Stimulated activated CD4-positive, alpha-beta T cell treated with anti-CD3 and anti-CD28 coated beads, Interleukin-12 subunit alpha, Interleukin-12 subunit beta, amount 100 ng/mL, for 24 hours (primary cell): ENCODE measurements at regions not wholly inside any gene's neighbourhood (a gene's known extent, or its start where the extent isn't known, plus 50 kb on each side); places are given as distances from the start of the nearest gene placed in this dataset.

ENCODE experiments used
- DNase-seq, 2 experiments: peaks; one replicate each; pipeline ENCODE4 v3.0.0-alpha.2; 2020; ENCODE audit warnings: low read depth in 2 of 2

DNA sequence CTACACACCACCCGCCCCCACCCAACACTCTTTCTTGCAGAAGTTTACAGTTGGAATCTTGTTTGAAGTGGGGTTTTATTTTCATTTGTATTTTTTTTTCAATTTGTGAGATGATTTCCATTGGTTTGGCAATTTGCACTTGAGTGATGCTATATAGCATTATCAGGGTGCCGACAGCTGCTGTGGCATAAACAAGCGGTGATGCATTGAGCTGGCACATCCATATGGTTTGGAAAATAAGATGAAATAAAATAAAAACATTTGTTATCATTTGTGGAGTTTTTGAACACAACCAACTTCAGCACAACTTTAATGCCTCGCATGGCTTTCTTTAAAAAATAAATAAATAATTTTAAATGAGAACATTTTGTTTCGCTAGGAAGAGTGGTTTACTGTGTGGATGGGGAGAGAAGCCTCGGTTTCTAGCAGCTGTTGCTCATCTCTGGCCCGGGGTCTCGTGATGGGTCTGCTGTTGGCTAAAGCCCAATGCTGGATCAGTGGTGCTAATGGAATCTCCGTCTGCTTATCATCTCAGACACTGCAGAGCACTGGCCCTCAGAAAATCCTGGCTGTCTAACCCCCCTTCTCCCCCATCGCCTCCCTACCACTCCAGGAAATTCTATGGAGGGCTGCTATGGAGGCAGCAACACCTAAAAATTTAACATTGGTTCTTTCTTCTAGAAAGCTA lies 192.3 kb upstream of the MAF start:
- no peak for DNase-seq

- no peak for DNase-seq
Observed at GRCh38 chr16:79792076-79792475, 191.5 kb upstream of the MAF start.

- DNase-seq, result no peak
Observed at GRCh38 chr16:79790854-79791253, 190.3 kb upstream of the MAF start.

- DNase-seq, result no peak
Observed at GRCh38 chr16:79788949-79789348, 188.4 kb upstream of the MAF start.

DNA sequence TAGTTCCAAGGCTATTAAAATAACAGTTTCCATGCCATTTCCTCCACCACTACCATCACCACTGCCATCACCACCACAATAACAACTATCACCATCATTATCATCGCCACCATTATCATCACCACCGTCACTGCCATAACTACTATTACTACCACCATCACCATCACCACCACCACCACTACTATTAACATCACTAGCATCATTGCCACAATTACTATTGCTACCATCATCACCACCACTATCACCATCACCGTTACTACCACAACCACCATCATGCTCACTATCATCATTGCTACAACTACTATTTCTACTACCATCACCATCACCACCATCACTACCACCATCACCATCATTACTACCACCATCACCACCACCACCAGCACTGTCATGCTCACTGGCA lies 185.9 kb upstream of the MAF start:
- DNase-seq, result no peak

DNA sequence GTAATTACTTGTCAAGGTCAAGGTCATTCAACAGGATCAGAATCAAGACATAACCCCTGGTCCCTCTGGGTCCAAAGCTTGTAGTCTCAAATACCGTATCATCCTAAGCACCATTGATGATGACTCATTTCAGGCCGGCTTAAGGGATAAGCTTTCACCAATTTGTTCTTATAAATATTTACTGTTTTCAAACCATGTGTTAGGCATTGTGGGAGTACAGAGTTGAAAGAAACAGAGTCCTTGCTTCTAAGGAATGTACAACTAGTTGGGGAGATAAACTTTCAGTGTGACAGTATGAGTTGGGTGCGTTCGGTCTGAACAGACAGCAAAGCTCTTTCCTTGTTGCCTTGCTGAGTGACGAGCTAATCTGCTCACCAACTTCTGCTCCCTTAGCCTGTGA lies 183.5 kb upstream of the MAF start:
- DNase-seq, result no peak

GRCh38 chr16:79777679-79778078 lies 177.1 kb upstream of the MAF start:
- no peak for DNase-seq

GRCh38 chr16:79776243-79776847 lies 175.8 kb upstream of the MAF start:
- DNase-seq, result no peak

- no peak for DNase-seq
Observed at GRCh38 chr16:79772784-79773183, 172.2 kb upstream of the MAF start.

DNA sequence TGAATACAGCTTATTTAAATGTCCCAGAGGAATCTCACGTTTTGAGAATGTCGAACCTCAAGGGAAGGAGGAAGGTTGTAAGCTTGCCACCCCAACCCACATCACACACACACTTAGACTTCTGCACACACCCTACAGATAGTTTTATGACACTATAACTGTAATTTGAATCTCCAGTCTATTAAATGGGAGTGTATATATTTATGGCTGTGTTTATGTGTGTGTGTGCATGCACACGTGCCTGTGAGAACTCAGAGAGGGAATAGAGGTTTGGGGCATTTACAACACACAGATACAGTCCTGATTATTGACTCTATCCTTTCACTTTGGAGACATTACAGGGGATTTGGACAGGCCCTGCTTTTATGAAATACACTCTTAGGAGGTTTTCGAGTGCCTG lies 171.5 kb upstream of the MAF start:
- no peak for DNase-seq

DNA sequence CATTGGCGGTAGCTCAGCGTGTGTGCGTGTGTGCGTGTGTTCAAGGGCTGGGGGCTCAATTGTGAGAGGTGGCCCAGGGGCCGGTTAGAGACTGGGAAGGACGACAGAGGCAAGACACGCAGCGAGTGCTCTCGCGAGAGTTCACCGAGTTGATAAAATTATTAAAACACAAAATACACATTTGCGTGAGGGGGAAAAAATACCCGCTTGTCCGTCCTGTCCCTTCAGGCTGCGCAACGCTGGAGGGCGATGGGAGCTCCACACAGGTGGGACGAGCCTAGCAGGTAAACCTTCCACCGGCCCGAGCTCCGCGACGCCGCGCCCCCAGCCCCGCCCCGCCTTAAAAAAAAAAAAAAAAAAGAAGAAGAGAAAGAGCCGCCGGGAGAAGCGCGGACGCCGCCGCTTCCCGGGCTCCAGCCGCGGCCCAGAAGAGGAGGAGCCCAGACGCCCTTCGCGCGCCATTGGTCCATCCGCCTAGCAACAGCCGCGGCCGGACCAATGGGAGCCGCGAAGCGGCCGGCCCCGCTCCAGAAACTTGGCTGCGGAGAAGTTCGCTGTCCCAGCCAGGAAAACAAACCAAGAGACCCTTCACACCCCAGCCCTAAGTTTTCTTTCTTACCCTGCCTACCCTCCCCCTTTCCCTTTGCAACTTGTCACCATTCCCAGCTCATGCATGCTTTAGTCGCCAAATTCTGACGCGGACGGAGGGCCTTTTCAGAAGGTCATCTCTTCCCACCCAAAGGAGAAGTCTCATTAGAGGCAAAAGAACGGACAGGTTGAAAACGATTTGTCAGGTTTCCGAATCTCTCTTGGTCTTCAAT lies 169.9 kb upstream of the MAF start:
- DNase-seq, result peak; percentile 46 to 66

DNA sequence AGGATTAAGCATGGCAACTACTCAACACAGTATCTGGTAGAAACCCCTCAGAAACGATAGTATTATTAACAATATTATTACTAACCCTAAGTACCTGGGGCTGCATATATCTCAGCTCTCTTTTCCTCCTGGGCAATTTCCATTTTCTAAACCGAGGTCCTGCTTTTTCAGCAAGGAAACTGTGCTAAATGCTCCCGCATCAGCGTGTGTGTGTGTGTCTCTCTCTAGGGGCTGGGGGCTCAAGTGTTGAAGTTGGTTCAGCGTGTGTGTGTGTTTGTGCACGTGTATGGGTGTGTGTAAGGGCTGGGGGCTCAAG lies 169.3 kb upstream of the MAF start:
- no peak for DNase-seq

GRCh38 chr16:79769270-79769927 lies 168.9 kb upstream of the MAF start:
- DNase-seq, result no peak

DNA sequence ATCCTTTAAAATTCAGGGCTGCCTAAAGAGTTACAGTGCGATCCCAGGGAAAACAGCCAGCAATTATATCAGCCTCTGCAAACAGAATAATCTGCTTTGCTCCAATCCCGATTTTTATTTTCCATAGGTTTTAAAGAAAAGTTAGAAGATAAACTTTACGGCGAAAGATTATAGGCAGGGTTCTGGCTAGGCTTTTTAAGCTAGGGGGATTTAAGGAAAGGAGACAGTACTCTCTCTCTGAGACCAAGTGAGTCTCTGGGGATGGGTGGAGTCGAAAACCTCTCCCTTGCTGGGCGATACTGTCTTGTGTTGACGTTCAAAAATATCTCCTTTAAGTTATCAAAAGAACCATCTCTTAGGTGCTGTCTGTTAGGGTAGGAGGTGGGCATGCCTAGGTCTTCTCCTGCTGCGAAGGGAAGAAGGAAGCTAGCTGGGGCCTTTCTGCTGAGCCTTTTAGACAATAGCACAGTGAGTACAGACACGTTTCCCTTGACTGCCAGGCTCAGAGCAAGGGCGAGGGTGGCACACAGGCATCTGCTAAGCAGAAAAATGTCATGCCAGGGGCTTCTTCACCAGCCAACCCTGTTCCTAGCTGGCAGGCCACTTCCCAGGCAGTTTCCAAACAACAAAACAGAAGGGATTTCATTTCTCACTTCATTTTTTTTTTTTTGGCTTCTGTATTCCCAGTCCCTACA lies 167.9 kb upstream of the MAF start:
- DNase-seq, result no peak

DNA sequence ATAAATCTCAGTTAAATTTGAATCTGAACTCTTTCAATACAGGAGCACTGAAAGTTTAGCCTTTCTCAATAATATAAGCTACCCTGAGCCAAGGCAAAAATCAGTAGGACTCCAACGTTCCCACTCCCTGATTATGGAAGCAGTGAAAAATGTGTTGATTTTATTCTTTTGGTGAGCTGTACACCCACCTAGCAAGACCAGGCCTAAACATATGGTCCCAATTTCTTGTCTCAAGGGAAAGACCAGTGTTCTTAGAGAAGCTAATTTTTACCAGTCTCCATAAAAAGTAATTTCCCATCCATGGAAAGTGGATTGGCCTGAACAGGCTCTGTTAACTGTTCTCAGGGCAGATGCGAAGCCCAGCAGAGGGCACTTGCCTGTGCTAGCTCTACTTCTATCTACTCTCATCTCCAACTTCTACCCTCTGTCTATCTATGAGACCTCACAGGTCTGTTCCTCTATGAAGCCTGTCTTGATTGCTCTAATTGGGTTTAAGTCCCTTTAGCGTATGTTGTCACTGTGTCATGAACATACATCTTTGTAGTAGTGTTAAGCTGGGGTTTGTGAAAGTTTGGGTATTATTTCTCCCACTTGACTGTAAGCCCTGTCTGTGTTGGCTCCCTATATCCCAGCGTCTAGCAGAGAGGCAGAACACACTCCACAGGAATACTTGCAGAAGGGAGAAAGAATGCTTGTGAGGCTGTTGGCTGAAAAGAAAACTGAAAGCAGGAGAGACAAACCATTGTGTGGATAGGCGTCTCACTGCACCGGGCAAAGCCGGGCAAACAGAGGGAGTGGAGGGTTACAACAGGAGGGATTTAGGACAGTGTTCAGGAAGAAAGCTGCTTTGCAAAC lies 167.1 kb upstream of the MAF start:
- DNase-seq, result no peak

- DNase-seq, result no peak
Observed at GRCh38 chr16:79765901-79766394, 165.4 kb upstream of the MAF start.

GRCh38 chr16:79765431-79765830 lies 164.9 kb upstream of the MAF start:
- DNase-seq, result no peak

GRCh38 chr16:79764415-79765110 lies 164.0 kb upstream of the MAF start:
- no peak for DNase-seq

DNA sequence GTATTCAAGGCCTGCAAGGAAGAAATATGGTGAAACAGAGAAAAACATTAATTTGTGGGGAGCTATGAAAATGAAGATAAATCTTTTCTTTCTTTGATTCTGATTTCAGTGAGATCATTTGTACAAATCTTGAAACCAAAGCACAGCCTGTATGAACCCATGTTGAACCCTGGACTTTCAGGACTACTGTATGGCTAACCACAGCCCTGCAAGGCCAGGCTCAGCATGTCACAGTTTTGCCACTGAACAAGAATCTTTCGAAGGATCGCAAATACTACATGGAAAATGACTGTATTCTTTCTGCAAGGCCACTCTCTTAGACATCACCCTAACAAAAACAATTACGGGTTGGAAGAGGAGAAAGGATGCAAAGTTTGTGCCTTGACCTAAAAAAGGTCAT lies 161.7 kb upstream of the MAF start:
- no peak for DNase-seq

DNA sequence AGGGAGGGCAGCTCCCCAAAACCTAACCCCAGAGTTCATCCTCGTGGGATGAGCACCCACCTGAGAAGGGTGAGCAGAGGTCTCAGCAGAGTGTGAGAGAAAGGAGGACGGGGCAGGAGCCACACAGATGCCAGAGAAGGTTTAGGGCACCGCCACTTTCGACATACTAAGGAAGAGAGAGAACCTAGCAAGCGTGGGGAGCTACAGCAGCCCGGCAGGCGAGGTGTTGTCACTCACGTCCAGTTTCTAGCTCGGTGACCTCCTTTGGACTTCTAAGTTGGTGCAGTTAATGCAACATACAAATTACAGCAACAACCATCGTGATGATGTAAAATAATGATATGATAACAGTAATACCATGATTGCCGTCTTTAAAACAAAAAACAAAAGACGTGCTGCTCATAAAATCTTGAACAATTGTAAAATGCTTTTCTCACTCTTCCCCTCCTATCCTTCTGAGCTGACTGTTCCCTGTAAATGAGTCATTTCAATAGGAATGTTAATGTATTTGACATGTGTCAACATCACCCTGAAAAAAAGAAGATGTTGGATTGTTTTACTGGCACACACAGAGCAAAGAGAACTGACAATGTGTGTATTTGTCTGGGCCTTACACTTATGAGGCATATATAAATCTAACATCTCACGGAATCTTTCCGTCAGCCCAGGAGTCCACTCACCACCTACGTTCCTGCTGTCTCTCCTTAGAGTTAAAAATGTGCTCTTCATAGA lies 158.2 kb upstream of the MAF start:
- no peak for DNase-seq
